SKM-1 (cell line): ENCODE measurements at regions not wholly inside any gene's neighbourhood (a gene's known extent, or its start where the extent isn't known, plus 50 kb on each side); places are given as distances from the start of the nearest gene placed in this dataset.

Experiments used
- DNase-seq: peaks from one replicate; lab custom pipeline; 2025; ENCODE audit not compliant: unreplicated experiment; lab: John Stamatoyannopoulos, UW

DNA sequence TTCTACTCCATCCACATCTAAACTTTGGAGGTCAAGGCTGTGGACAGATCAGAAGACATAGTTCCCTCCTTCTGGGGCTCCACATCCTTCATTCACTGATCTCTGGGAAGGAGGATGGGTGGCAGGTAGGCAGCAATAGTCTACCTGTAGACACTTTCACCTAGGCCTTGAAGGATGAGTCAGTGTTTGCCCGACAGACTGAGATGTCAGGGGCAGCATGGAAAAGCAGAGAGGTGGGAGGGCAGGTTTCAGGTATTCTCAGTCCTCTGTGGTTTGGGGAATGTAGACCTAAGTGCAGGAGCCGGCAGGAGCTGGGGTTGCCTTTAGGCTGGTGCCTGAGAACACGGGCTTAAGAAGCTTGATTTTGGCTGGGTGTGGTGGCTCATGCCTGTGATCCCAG is 171.9 kb upstream of the ZNF267 start:
- DNase-seq = no peak

GRCh38 chr16:31702796-31703195 is 170.8 kb upstream of the ZNF267 start:
- no peak for DNase-seq

GRCh38 chr16:31703526-31704128 is 170.0 kb upstream of the ZNF267 start:
- DNase-seq = no peak

- no peak for DNase-seq
Measured at GRCh38 chr16:31704138-31704537, 169.5 kb upstream of the ZNF267 start.

- DNase-seq = no peak
Measured at GRCh38 chr16:31705371-31705770, 168.2 kb upstream of the ZNF267 start.

DNA sequence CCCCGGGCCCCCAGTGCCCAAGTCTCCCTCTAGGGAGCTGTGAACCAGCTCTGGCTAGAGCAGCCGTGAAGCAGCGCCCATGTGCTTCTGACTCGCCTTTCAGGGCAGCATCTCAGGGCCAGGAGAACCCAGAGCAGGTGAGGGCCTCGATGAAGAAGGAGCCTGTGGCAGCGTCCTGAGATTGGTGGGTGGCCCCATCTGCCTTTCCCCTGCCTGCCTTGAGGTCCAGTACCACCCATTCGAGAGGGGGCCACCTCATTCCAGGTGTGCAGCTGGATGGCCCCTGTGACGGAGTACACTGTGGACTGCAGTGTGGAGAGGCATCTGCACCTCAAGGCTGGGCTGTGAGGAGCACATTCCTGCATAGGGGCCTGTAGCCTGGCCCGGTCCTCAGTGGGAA is 167.3 kb upstream of the ZNF267 start:
- no peak for DNase-seq

DNA sequence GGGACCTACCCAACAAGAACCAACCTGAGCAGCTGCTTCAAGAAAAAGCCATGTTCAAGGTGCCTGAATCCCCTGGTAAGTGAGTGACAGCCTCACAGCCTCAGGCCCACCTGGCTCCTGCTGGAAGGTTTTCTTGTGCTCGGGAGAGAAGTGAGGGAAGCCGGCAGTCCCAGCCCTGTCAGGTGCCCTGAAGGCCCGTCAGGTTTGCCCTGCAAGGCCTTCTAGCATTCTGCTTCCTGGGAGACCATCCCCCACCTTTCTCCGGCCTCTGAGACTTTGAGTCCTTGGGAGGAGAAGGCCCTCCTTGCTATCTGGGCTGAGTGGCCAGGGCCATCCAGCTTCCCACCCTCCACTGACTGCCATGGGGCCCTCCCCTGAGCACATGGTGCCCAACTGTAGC is 166.7 kb upstream of the ZNF267 start:
- no peak for DNase-seq

GRCh38 chr16:31707743-31708335 is 165.8 kb upstream of the ZNF267 start:
- DNase-seq = no peak

- DNase-seq = no peak
Measured at GRCh38 chr16:31708348-31708747, 165.3 kb upstream of the ZNF267 start.

GRCh38 chr16:31709181-31709580 is 164.4 kb upstream of the ZNF267 start:
- no peak for DNase-seq

DNA sequence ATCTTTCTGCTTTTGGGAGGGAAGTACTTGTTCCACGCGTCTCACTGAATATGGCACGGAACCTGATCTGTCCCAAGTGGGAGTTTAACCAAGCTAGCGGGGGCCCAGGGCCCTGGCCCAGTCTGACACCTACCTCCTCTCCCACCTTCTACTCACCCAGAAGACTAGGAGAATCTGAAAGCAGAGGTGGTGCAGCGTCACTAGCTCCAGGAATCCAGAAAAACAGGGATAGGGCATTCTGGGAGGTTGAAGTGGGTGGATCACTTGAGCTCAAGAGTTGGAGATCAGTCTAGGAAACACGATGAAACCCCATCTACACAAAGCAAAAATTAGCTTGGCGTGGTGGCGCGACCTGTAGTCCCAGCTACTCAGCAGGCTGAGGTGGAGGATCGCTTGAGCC is 163.5 kb upstream of the ZNF267 start:
- DNase-seq = no peak

- no peak for DNase-seq
Measured at GRCh38 chr16:31710880-31711279, 162.7 kb upstream of the ZNF267 start.

- no peak for DNase-seq
Measured at GRCh38 chr16:31711344-31711845, 162.2 kb upstream of the ZNF267 start.

DNA sequence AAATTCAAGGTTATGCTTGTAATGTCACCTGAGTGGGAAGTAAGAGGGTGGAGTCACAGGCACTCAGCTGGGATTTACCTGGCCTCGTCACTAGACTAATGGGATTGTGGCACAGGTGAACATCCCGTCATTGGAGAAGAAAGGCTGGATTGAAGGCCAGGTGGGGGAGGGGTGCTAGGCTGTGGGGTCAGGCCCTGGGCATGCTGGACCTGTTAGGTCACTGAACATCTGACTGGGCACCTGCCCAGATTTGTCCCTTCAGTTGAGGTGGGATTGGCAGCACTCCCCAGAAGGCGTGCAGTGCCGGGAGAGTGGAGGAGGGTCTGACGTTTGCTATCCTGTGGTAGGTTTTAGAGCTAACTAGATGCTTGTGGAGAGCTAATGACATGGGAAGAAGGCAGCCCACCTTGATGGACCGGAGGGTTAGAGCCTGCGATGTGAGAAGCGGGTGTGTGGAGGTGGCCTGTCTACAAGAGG is 161.5 kb upstream of the ZNF267 start:
- no peak for DNase-seq

GRCh38 chr16:31713071-31713944 is 160.3 kb upstream of the ZNF267 start:
- DNase-seq = peak; percentile 91

DNA sequence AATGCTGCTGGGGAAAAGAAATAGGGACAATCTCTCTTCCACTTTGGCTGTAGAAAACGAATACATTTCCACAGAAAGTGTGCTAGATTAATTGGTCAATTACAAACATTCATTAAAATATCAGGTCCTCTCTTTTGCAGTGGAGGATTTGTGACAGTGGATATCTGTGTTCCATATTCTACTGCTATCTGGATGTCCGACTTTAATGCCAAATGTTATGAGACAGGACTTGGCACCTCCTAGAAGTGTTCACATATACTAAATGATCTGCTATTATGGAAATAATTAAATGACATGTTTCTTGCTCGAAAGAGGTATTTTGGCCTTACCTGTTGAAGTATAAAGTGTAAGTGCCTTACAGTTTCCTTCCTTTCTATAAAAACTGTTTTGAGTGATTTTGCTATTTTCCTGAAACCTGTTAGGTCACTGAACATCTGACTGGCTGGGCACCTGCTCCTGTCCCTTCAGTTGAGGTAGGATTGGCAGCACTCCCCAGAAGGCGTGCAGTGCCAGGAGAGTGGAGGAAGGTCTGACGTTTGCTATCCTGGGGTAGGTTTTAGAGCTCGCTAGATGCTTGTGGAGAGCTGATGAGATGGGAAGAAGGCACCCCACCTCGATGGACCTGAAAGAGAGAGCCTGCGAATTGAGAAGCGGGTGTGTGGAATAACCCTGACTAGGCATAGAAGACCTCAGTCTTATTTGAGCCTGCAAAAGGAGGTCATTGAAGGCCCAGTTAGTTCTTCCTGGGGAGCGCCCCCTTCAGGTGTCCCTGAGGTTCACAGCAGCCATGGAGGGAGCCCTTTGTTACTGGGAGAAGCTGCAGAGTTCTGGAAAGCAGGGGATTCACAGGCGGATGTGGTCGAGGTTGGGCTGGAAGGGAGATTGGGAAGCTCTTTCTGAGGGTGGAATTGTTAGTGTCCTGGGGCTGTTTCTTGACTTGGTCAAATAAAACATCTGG is 159.4 kb upstream of the ZNF267 start:
- DNase-seq = no peak

DNA sequence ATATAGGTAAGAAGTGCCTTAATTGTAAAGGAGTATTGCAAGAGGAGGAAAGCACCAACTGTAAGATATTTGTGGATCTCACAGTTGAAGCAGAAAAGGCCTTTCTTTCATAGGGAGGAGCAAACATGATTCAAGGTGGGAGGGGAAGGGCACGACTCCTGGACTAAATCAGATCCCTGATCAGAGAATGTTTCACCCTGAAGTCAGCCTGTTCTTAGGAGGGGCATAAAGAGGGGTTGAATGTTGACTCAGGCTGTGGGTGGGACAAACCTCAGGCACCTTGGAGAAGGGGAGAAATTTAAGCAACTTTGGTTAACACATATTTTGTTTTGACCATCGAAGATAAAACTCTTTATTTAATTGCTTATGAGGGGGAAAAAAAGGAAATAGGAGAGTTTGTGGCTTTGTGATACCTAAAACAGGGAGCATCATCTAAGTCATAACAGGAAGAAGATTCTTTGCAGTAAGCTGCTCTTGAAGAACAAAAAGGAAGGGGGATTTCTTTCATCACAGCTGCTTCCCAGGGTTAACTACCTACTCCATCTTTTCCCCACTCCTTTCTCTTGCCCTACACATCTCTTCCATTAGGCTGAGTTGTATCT is 158.6 kb upstream of the ZNF267 start:
- no peak for DNase-seq

GRCh38 chr16:31715915-31716314 is 157.7 kb upstream of the ZNF267 start:
- DNase-seq = no peak

GRCh38 chr16:31718998-31719397 is 154.6 kb upstream of the ZNF267 start:
- DNase-seq = no peak

DNA sequence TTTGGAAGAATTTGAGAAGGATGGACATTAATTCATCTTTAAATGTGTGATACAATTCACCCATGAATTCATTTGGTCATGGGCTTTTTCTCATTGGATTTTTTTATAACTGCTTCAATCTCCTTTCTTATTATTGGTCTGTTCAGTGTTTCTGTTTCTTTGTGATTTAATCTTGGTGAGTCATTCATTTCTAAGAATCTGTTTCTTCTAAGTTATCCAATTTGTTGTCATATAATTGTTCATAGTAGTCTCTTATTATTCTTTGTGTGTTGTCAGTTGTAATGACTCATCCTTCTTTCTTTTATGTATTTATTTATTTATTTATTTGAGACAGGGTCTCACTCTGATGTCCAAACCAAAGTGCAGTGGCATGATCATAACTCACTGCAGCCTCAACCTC is 146.1 kb upstream of the ZNF267 start:
- DNase-seq = no peak
